Hepatocyte (in vitro differentiated cells): ENCODE measurements at regions not wholly inside any gene's neighbourhood (a gene's known extent, or its start where the extent isn't known, plus 50 kb on each side); places are given as distances from the start of the nearest gene placed in this dataset.

Experiments
- DNase-seq: peaks from one replicate; pipeline ENCODE4 v3.0.0-alpha.2; 2016; ENCODE audit warnings: low spot score
- H2AFZ ChIP-seq: fragments of 200-600 bp; sonication (generic); 2 replicates; pipeline ENCODE4 v1.6.0; 2016; ENCODE audit warnings: antibody characterized with exemption, mild to moderate bottlenecking
- H3K27ac ChIP-seq: fragments of 200-600 bp; sonication (generic); 2 replicates; pipeline ENCODE4 v1.5.1; 2016; ENCODE audit warnings: mild to moderate bottlenecking
- H3K27me3 ChIP-seq: fragments of 200-600 bp; sonication (generic); 2 replicates; pipeline ENCODE4 v1.6.1; 2016
- H3K36me3 ChIP-seq: fragments of 200-600 bp; sonication (generic); replicated peaks from 2 replicates; pipeline ENCODE4 v1.5.1; 2016; ENCODE audit warnings: low read depth; ENCODE audit not compliant: insufficient read depth
- H3K4me1 ChIP-seq: fragments of 200-600 bp; sonication (generic); 2 replicates; pipeline ENCODE4 v1.5.1; 2016; ENCODE audit warnings: mild to moderate bottlenecking, moderate library complexity; ENCODE audit not compliant: insufficient read depth
- H3K4me2 ChIP-seq: fragments of 200-600 bp; sonication (generic); 2 replicates; pipeline ENCODE4 v1.6.0; 2016
- H3K4me3 ChIP-seq: fragments of 200-600 bp; sonication (generic); 2 replicates; pipeline ENCODE4 v1.5.1; 2016; ENCODE audit warnings: mild to moderate bottlenecking
- H3K79me2 ChIP-seq: fragments of 200-600 bp; sonication (generic); 2 replicates; pipeline ENCODE4 v1.6.0; 2017; ENCODE audit warnings: mild to moderate bottlenecking
- H3K9me2 ChIP-seq: fragments of 200-600 bp; sonication (generic); replicated peaks from 2 replicates; pipeline ENCODE4 v1.6.0; 2017; ENCODE audit warnings: mild to moderate bottlenecking; ENCODE audit not compliant: insufficient read depth
- H3K9me3 ChIP-seq: fragments of 200-600 bp; sonication (generic); 2 replicates; pipeline ENCODE4 v1.5.1; 2016; ENCODE audit warnings: low read depth, mild to moderate bottlenecking
- H4K20me1 ChIP-seq: fragments of 200-600 bp; sonication (generic); 2 replicates; pipeline ENCODE4 v1.6.0; 2016; ENCODE audit warnings: mild to moderate bottlenecking; ENCODE audit not compliant: insufficient read depth, poor library complexity, severe bottlenecking
- CTCF ChIP-seq: fragments of 200-600 bp; sonication (generic); IDR thresholded peaks from 2 replicates; pipeline ENCODE4 v1.5.1; 2016; ENCODE audit warnings: antibody characterized with exemption, mild to moderate bottlenecking; ENCODE audit not compliant: poor library complexity
- EZH2 ChIP-seq: fragments of 200-600 bp; sonication (generic); IDR thresholded peaks from 2 replicates; pipeline ENCODE4 v1.6.1; 2016; ENCODE audit warnings: antibody characterized with exemption, mild to moderate bottlenecking, borderline replicate concordance
- EZH2phosphoT487 ChIP-seq: fragments of 200-600 bp; sonication (generic); IDR thresholded peaks from one replicate; pipeline ENCODE4 v1.6.1; 2018; ENCODE audit warnings: antibody characterized with exemption, mild to moderate bottlenecking, low read depth, moderate library complexity; ENCODE audit not compliant: unreplicated experiment, severe bottlenecking
- WGBS: methylation state at CpG from one replicate; pipeline ENCODE4 v1.1.6; 2016; ENCODE audit warnings: low lambda C conversion rate; ENCODE audit errors: missing lambda C conversion rate; 5-methylcytosine and 5-hydroxymethylcytosine counted together

- no peak for DNase-seq
- H3K4me1 ChIP-seq, result no peaks in the 10 kb centered on the region
- WGBS, result 70% methylated on average over 4 of the region's 4 CpGs
- H3K27ac ChIP-seq, result no peak overlapping the region
- H3K4me3 ChIP-seq, result no peak overlapping the region
- no peaks in the 10 kb centered on the region for H4K20me1 ChIP-seq
- H3K4me2 ChIP-seq, result no peak overlapping the region
- no peaks in the 10 kb centered on the region for H3K36me3 ChIP-seq
- no peaks in the 10 kb centered on the region for H3K9me2 ChIP-seq
- no peaks in the 10 kb centered on the region for H3K79me2 ChIP-seq
- TF ChIP-seq EZH2phosphoT487, result no peak
- TF ChIP-seq EZH2, result no peak
- no peak for TF ChIP-seq CTCF
- peaks cover 3% of the 10 kb centered on the region for H3K27me3 ChIP-seq
- no peaks in the 10 kb centered on the region for H3K9me3 ChIP-seq
- no peak overlapping the region for H2AFZ ChIP-seq
Observed at GRCh38 chr6:125549202-125549884, 200.1 kb upstream of the HEY2 start.

- Histone ChIP-seq H3K36me3 (no peaks in the 10 kb centered on the region), H3K79me2 (no peaks in the 10 kb centered on the region), H4K20me1 (no peaks in the 10 kb centered on the region), H3K4me1 (no peaks in the 10 kb centered on the region), H3K9me2 (no peaks in the 10 kb centered on the region), H2AFZ (no peak overlapping the region), H3K27me3 (peaks cover 3% of the 10 kb centered on the region), H3K4me2 (no peak overlapping the region), H3K27ac (no peak overlapping the region), H3K4me3 (no peak overlapping the region), H3K9me3 (no peaks in the 10 kb centered on the region)
- TF ChIP-seq CTCF (no peak), EZH2 (no peak), EZH2phosphoT487 (no peak)
- 70% methylated on average over 6 of the region's 6 CpGs for WGBS
- no peak for DNase-seq
Observed at GRCh38 chr6:125550892-125551291, 198.5 kb upstream of the HEY2 start.

GRCh38 chr6:125552819-125553218 lies 196.6 kb upstream of the HEY2 start:
- no peaks in the 10 kb centered on the region for H3K79me2 ChIP-seq
- TF ChIP-seq EZH2, result no peak
- no peak for TF ChIP-seq EZH2phosphoT487
- TF ChIP-seq CTCF, result no peak
- no peaks in the 10 kb centered on the region for H3K9me3 ChIP-seq
- no peak overlapping the region for H3K4me2 ChIP-seq
- no peak overlapping the region for H3K4me3 ChIP-seq
- no peaks in the 10 kb centered on the region for H4K20me1 ChIP-seq
- no peak overlapping the region for H3K27ac ChIP-seq
- no peak overlapping the region for H2AFZ ChIP-seq
- peaks cover 3% of the 10 kb centered on the region for H3K27me3 ChIP-seq
- DNase-seq, result no peak
- no peaks in the 10 kb centered on the region for H3K4me1 ChIP-seq
- H3K9me2 ChIP-seq, result no peaks in the 10 kb centered on the region
- no peaks in the 10 kb centered on the region for H3K36me3 ChIP-seq
- 82% methylated on average over 1 of the region's 1 CpG for WGBS
